Mucosa of gallbladder (tissue), 1 donor: ENCODE measurements at regions not wholly inside any gene's neighbourhood (a gene's known extent, or its start where the extent isn't known, plus 50 kb on each side); places are given as distances from the start of the nearest gene placed in this dataset.
"Not testable (repeated sequence)": the region's sequence is repeated elsewhere in the genome, so short reads cannot be mapped to it uniquely, and the experiment has no call there.

Experiments used
- DNase-seq: peaks from one replicate; pipeline ENCODE4 v3.0.0-alpha.2; 2020; ENCODE audit warnings: low spot score
- donor health status: DM: no; HTN: no; CAD: no.

GRCh38 chr3:152774230-152774629 lies 60.7 kb upstream of the P2RY1 start:
- DNase-seq, result not testable (repeated sequence)

- no peak for DNase-seq
Observed at GRCh38 chr3:152778022-152778421, 56.9 kb upstream of the P2RY1 start.

- DNase-seq, result no peak
Observed at GRCh38 chr3:152779653-152780052, 55.3 kb upstream of the P2RY1 start.

- no peak for DNase-seq
Observed at GRCh38 chr3:152780553-152780952, 54.4 kb upstream of the P2RY1 start.

- no peak for DNase-seq
Observed at GRCh38 chr3:152785051-152785450, 49.9 kb upstream of the P2RY1 start.
